Effector memory CD8-positive, alpha-beta T cell (primary cell): ENCODE measurements at regions not wholly inside any gene's neighbourhood (a gene's known extent, or its start where the extent isn't known, plus 50 kb on each side); places are given as distances from the start of the nearest gene placed in this dataset.
"Not testable (repeated sequence)": the region's sequence is repeated elsewhere in the genome, so short reads cannot be mapped to it uniquely, and the experiment has no call there.

Experiments
- ATAC-seq: fragments of 150-1000 bp; cut with Tn5 transposase; replicated peaks from 2 replicates; pipeline ENCODE4 v1.10.0; 2021; ENCODE audit warnings: mild to moderate bottlenecking, moderate library complexity
- DNase-seq, 3 experiments: peaks; one replicate each; pipeline ENCODE4 v3.0.0; 2021
- H3K27ac Mint-ChIP-seq, 2 donors: one replicate each; pipeline ENCODE4 v1.8.0; 2022; ENCODE audit warnings: mild to moderate bottlenecking in 2 of 2, mixed read lengths in 2 of 2, moderate library complexity in 2 of 2
- H3K27me3 Mint-ChIP-seq, 2 donors: one replicate each; pipeline ENCODE4 v1.8.0; 2022; ENCODE audit warnings: mixed read lengths in 2 of 2
- H3K36me3 Mint-ChIP-seq: one replicate; pipeline ENCODE4 v1.8.0; 2022; ENCODE audit warnings: mild to moderate bottlenecking, moderate library complexity, mixed read lengths; ENCODE audit not compliant: insufficient read depth
- H3K4me1 Mint-ChIP-seq, 2 donors: one replicate each; pipeline ENCODE4 v1.8.0; 2022; ENCODE audit warnings: low read depth in 2 of 2, mixed read lengths in 2 of 2
- H3K4me3 Mint-ChIP-seq, 2 donors: one replicate each; pipeline ENCODE4 v1.8.0; 2022; ENCODE audit warnings: mild to moderate bottlenecking in 2 of 2, mixed read lengths in 2 of 2, moderate library complexity in 2 of 2
- H3K9me3 Mint-ChIP-seq, 2 donors: one replicate each; pipeline ENCODE4 v1.8.0; 2022; ENCODE audit warnings: mixed read lengths in 2 of 2

GRCh38 chr6:106745197-106745770 lies 115.9 kb downstream of the QRSL1 start:
- peaks cover 33 to 67% of the 10 kb centered on the region in 2 donors for H3K27me3 Mint-ChIP-seq
- ATAC-seq (no peak), DNase-seq (no peak)
- no peaks in the 10 kb centered on the region for H3K4me1 Mint-ChIP-seq
- no peak overlapping the region for H3K27ac Mint-ChIP-seq
- no peak overlapping the region for H3K4me3 Mint-ChIP-seq
- H3K9me3 Mint-ChIP-seq = no peaks in the 10 kb centered on the region
- no peaks in the 10 kb centered on the region for H3K36me3 Mint-ChIP-seq

GRCh38 chr6:106744781-106745180 lies 115.4 kb downstream of the QRSL1 start:
- H3K36me3 Mint-ChIP-seq = no peaks in the 10 kb centered on the region
- no peak overlapping the region for H3K4me3 Mint-ChIP-seq
- no peaks in the 10 kb centered on the region for H3K9me3 Mint-ChIP-seq
- H3K27ac Mint-ChIP-seq = no peak overlapping the region
- no peaks in the 10 kb centered on the region for H3K4me1 Mint-ChIP-seq
- peaks cover 33 to 65% of the 10 kb centered on the region in 2 donors for H3K27me3 Mint-ChIP-seq
- ATAC-seq (no peak), DNase-seq (no peak)

- not testable (repeated sequence) for H3K27ac Mint-ChIP-seq, H3K36me3 Mint-ChIP-seq, H3K4me3 Mint-ChIP-seq, ATAC-seq, H3K9me3 Mint-ChIP-seq, DNase-seq, H3K4me1 Mint-ChIP-seq
- H3K27me3 Mint-ChIP-seq = peaks cover 34 to 68% of the 10 kb centered on the region in 2 donors
Observed at GRCh38 chr6:106744029-106744428, 114.7 kb downstream of the QRSL1 start.

- Mint-ChIP-seq H3K4me1 (no peaks in the 10 kb centered on the region), H3K27me3 (peaks cover 34 to 68% of the 10 kb centered on the region in 2 donors), H3K27ac (no peak overlapping the region), H3K9me3 (no peaks in the 10 kb centered on the region), H3K4me3 (no peak overlapping the region), H3K36me3 (no peaks in the 10 kb centered on the region)
- no peak for ATAC-seq
- DNase-seq = no peak
Observed at GRCh38 chr6:106743612-106744011, 114.2 kb downstream of the QRSL1 start.

- Mint-ChIP-seq H3K4me3 (no peak overlapping the region), H3K4me1 (no peaks in the 10 kb centered on the region), H3K27me3 (peaks cover 35 to 75% of the 10 kb centered on the region in 2 donors), H3K27ac (no peak overlapping the region), H3K9me3 (peaks cover 0 to 2% of the 10 kb centered on the region in 2 donors), H3K36me3 (no peaks in the 10 kb centered on the region)
- DNase-seq (no peak), ATAC-seq (no peak)
Observed at GRCh38 chr6:106740287-106740686, 110.9 kb downstream of the QRSL1 start.

GRCh38 chr6:106739387-106739786 lies 110.0 kb downstream of the QRSL1 start:
- no peaks in the 10 kb centered on the region for H3K4me1 Mint-ChIP-seq
- H3K4me3 Mint-ChIP-seq = no peak overlapping the region
- H3K27me3 Mint-ChIP-seq = peaks cover 36 to 70% of the 10 kb centered on the region in 2 donors
- H3K36me3 Mint-ChIP-seq = no peaks in the 10 kb centered on the region
- DNase-seq = no peak
- no peak overlapping the region for H3K27ac Mint-ChIP-seq
- peaks cover 0 to 2% of the 10 kb centered on the region in 2 donors for H3K9me3 Mint-ChIP-seq
- no peak for ATAC-seq

GRCh38 chr6:106736502-106736901 lies 107.1 kb downstream of the QRSL1 start:
- ATAC-seq (no peak), DNase-seq (no peak)
- Mint-ChIP-seq H3K4me3 (no peak overlapping the region), H3K27me3 (peaks cover 44 to 59% of the 10 kb centered on the region in 2 donors), H3K9me3 (peaks cover 0 to 2% of the 10 kb centered on the region in 2 donors), H3K27ac (no peak overlapping the region), H3K4me1 (no peaks in the 10 kb centered on the region), H3K36me3 (no peaks in the 10 kb centered on the region)

GRCh38 chr6:106735828-106736227 lies 106.5 kb downstream of the QRSL1 start:
- Mint-ChIP-seq H3K4me3 (no peak overlapping the region), H3K36me3 (no peaks in the 10 kb centered on the region)
- no peak for DNase-seq

GRCh38 chr6:106735136-106735633 lies 105.8 kb downstream of the QRSL1 start:
- Mint-ChIP-seq H3K36me3 (no peaks in the 10 kb centered on the region), H3K4me1 (no peaks in the 10 kb centered on the region), H3K4me3 (no peak overlapping the region), H3K27ac (no peak overlapping the region), H3K27me3 (peaks cover 50 to 56% of the 10 kb centered on the region in 2 donors), H3K9me3 (peaks cover 0 to 2% of the 10 kb centered on the region in 2 donors)
- DNase-seq (no peak), ATAC-seq (no peak)

More at GRCh38 chr6:106735828-106736227, 106.5 kb downstream of the QRSL1 start:
- Mint-ChIP-seq H3K27ac (no peak overlapping the region), H3K9me3 (peaks cover 0 to 2% of the 10 kb centered on the region in 2 donors), H3K27me3 (peaks cover 50 to 59% of the 10 kb centered on the region in 2 donors), H3K4me1 (no peaks in the 10 kb centered on the region)
- no peak for ATAC-seq

GRCh38 chr6:106733386-106733785 lies 104.0 kb downstream of the QRSL1 start:
- DNase-seq (no peak), ATAC-seq (no peak)
- H3K36me3 Mint-ChIP-seq = peaks cover 1% of the 10 kb centered on the region
- no peak overlapping the region for H3K27ac Mint-ChIP-seq
- H3K4me1 Mint-ChIP-seq = no peaks in the 10 kb centered on the region
- H3K9me3 Mint-ChIP-seq = peaks cover 0 to 2% of the 10 kb centered on the region in 2 donors
- no peak overlapping the region for H3K4me3 Mint-ChIP-seq
- peaks cover 49 to 53% of the 10 kb centered on the region in 2 donors for H3K27me3 Mint-ChIP-seq

- Mint-ChIP-seq H3K9me3 (peaks cover 0 to 2% of the 10 kb centered on the region in 2 donors), H3K4me3 (no peak overlapping the region), H3K36me3 (peaks cover 4% of the 10 kb centered on the region), H3K4me1 (no peaks in the 10 kb centered on the region), H3K27ac (no peak overlapping the region), H3K27me3 (peaks cover 42 to 44% of the 10 kb centered on the region in 2 donors)
- no peak for ATAC-seq
- no peak for DNase-seq
Observed at GRCh38 chr6:106732376-106732940, 103.1 kb downstream of the QRSL1 start.

GRCh38 chr6:106731843-106732160 lies 102.4 kb downstream of the QRSL1 start:
- Mint-ChIP-seq H3K4me1 (no peaks in the 10 kb centered on the region), H3K4me3 (no peak overlapping the region), H3K27me3 (peaks cover 39 to 49% of the 10 kb centered on the region in 2 donors), H3K9me3 (peaks cover 0 to 2% of the 10 kb centered on the region in 2 donors), H3K27ac (no peak overlapping the region), H3K36me3 (peaks cover 4% of the 10 kb centered on the region)
- no peak for DNase-seq
- ATAC-seq = no peak

GRCh38 chr6:106731144-106731842 lies 101.9 kb downstream of the QRSL1 start:
- no peaks in the 10 kb centered on the region for H3K4me1 Mint-ChIP-seq

GRCh38 chr6:106730718-106731117 lies 101.3 kb downstream of the QRSL1 start:
- Mint-ChIP-seq H3K36me3 (peaks cover 4% of the 10 kb centered on the region), H3K4me1 (no peaks in the 10 kb centered on the region), H3K4me3 (no peak overlapping the region), H3K27me3 (peaks cover 32 to 43% of the 10 kb centered on the region in 2 donors), H3K9me3 (no peaks in the 10 kb centered on the region), H3K27ac (no peak overlapping the region)
- no peak for DNase-seq
- no peak for ATAC-seq

More at GRCh38 chr6:106731144-106731842, 101.9 kb downstream of the QRSL1 start:
- Mint-ChIP-seq H3K9me3 (peaks cover 0 to 2% of the 10 kb centered on the region in 2 donors), H3K4me3 (no peak overlapping the region), H3K27ac (no peak overlapping the region), H3K36me3 (peaks cover 4% of the 10 kb centered on the region), H3K27me3 (peaks cover 38 to 49% of the 10 kb centered on the region in 2 donors)
- ATAC-seq = no peak
- DNase-seq = no peak
